Fibroblast of upper back skin (primary cell): ENCODE measurements at regions not wholly inside any gene's neighbourhood (a gene's known extent, or its start where the extent isn't known, plus 50 kb on each side); places are given as distances from the start of the nearest gene placed in this dataset.

Experiments used
- DNase-seq: peaks from one replicate; pipeline ENCODE4 v3.0.0-alpha.2; 2013

DNA sequence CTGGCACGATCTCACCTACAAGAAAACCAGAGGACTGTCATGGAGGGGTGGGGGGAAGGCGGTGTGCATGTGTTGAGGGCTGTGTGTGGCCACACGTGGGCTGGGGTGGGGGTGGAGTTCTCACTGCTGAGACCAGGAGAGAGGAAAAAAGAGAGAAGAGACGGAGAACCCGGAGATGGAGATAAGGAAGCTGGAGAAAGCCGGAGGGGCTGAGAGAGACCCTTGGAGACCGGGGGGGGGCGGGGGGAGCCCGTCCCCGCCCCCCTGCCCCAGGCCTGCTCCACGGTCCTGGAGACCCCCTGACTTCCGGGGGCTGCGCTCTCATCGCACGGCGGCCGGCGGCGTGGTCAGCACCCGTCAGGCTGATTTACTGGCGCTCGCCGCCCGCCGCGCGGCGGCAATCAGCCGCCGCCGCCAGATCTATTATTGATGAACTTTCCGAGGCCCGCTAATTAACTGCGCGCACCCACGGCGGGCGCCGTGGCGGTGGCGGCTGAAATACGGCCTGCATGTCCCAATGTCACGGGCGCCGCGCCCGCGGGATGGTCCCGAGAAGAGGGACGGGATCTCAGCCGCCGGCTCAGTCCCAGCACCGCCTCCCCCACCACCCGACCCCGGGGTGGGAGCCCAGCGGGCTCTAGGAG lies 187.4 kb downstream of the MN1 start:
- DNase-seq, result no peak

DNA sequence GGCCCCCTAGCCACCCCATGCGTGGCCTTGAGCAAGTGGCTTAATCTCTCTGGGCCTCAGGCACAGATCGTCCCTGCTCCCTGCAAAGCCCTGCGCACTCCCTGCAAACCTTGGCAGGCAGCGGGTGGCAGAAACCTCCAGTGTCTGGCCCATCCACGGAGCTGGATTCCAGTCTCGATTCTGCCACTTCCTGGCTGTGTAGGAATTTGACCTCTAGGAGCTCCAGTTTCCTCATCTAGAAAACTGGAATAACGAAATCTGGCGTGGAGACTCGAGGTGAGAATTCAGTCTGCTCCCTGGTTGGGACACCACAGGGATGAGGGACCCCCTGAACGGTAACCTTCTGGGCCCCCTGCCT lies 186.9 kb downstream of the MN1 start:
- DNase-seq, result no peak

DNA sequence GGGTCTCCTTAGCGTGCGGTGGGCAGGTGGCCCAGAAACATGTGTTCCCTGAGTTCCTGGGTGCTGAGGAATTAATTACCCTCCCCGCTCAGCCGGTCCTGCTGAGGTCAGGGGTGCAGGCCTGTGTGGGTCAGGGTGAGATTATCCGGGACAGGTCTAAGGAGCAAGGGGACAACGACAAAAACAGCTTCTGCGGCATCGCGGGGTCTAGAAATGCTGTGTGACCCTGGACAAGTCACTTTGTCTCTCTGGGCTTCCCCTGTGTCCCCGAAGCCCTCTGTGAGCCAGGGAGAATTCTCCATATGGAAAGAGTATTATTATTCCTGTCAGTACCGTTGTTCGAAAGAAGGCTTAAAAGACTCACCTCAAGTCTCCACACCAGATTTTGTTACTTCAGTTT lies 186.1 kb downstream of the MN1 start:
- no peak for DNase-seq

DNA sequence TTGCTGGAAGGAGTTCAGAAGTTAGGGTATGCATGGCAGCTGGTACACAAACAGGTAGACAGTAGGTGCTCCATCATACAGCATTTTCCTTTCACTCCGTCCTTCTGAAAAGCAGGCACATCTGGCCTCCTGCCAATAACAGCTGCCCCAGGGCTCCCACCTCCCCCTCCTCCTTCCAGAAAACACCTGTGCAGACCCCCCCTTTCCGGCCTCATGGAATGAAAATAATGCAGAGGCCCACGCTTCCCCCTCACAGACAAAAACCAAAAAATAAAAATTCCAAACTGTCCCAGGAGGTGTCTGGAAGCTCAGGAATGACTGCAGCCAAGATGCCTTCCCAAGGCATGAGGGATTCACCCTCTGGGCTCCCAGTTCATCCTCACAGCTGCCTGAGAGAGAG lies 185.5 kb downstream of the MN1 start:
- DNase-seq, result peak; percentile 22

DNA sequence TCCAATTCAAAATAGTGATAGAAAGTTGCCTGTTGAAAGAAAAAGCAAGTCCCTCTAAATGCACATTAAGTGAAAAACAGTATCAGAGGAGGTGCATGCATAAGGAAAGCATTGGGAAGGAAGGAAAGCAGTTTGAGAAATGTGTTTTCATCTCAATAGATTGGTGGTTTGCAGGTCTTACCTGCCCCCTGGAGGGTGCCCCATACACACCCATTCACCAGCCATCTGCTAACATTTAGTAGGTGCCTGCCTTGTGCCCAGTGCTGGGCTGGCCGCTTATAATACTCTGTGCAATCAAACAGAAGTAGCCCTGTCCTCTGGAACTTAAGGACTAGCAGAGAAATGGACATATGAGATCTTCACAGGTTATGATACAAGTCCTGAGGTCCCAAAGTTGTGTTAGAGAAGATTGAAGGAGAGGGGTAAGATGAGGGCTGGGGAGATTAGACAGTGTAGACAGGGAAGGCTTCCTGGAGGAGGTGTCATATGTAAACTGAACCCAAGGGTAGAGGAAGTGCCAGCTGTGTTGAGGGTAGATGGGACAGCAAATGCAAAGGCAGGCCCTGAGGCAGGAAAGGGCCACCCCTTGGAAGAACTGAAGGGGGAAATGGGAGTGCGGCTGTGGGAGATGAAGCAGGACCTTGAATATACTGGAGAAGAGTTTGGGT lies 184.2 kb downstream of the MN1 start:
- DNase-seq, result no peak

DNA sequence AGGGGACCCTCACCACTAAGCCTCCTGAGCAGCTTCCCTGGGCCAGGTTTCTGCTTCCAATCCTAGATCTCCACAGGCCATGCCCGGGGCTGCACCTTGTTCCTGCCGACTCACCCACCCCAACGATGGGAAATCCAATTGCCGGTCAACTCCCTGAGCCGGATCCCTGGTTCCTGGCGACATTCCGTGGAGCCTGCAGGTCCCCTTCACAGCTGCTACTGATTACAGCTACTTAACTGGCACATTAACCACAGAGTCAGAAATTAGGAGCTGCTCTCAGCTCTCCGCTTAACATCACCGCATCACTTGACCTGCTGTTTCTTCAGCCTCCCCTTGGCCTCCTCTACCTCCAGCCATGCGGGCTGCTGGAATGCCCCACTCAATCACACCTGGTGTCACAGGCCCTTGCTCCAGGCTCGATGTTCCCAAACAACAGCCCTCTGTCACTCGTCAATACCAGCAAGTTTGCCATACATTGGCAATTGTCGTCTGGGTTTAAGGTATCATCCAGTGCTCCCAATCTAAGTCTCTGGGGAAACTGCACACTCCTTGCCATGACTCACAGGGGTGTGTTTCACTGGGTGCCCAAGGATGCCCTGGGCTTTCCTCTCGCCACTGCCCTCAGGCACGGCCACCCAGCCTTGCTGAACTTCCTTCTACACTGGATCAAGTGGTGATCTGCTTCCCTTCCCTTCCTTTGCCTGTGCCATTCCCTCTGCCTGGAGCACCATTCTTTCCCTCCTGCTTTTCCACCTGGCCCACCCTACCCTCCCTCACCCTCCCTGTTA lies 181.0 kb downstream of the MN1 start:
- DNase-seq, result no peak

DNA sequence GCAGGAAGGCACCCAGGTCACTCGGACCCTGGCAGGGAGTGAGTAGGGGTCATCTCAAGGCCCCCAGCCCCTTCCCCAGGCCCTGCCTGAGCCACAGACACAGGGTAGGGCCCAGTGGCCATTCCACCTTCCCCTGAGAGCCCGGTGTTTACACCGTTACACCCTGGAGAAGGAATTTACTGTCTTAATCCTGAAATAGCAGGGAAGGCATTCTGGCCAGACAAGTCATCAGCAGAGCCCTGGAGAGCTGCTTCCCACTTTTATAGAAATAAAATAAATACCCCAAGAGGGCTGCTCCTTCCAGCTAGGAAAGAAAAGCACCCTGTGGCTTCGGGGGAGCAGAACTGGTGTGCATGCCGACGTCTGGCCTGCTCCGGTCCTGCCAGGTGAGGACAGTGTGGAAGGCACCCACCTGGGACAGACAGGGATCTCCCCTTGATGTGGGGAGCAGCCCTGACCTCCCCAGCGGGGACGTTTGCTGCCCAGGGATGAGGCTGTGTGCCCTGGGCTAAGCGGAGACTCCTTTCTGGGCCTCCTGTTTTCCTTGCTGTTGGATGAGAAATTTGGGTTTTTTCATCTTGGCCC lies 180.0 kb downstream of the MN1 start:
- no peak for DNase-seq

DNA sequence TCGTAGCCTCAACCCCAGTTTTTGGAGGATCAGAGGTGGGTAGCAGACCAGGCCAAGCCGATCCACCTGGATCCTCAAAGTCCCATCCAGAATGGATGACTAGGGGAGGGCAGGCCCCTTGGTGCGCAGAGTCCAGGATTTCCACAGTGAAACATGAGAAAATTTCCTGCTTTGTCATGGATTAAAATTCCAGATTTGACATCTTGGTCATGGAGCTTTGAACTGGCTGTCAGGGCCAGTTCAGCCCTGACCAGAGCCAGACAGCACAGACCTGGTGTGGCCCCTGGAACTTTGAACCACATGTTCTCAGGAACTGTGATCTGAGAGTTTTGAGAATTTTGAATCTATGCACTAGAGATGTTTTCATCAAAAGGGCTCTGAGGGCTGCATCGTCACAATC lies 177.5 kb downstream of the MN1 start:
- no peak for DNase-seq

DNA sequence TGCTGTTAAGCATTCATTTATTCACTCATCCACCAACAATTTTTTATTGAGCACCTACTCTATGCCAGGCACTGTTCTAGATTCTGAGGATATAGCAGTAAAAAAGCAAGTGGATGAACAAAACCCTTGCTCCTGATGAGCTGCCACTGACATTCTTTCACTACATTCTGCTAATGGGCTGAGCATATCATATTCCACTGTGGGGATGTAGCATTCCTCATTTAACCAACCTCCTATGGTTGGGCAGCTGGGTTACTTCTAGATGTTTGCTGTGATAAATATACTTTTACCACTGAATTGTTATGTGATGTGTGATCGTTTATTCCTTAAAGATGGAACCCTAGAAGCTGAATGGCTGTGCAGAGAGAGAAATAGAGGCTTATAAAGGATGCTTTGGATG lies 176.9 kb downstream of the MN1 start:
- peak; percentile 59 for DNase-seq

DNA sequence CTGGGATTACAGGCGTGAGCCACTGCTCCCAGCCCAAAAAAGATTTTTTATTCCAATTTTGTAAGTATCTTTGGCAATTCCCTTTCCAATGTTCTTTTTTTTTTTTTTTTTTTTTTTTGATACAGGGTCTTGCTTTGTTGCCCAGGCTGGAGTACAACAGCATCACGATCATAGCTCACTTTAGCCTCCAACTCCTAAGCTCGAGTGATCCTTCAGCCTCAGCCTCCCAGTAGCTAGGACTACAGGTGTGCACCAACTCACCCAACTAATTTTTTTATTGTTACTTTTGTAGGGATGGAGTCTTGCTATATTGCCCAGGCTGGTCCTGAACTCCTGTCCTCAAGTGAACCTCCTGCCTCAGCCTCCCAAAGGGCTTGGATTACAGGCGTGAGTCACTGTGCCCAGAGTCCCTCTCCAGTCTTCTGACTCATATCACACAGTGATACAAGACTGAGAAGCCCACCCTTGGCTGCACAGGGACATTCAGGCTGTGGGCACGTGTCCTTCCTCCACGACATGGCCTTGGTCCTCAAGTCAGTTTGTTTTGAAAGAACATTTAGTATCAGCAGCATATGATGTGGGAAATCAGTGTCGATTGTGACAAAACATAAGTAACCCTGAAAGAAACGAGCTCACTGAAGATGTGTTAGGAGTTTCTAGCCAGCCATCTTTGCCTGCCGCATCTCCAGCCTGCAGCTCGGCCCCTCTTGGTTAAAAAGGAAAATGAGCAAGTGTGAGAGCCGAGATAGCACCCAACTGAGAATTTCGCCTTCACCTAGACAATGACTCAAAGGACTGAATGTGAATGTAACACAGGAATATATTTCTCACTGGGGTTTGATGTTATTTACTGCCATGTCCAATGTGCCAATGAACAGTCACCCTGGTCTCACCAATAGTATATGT lies 175.5 kb downstream of the MN1 start:
- DNase-seq, result no peak

DNA sequence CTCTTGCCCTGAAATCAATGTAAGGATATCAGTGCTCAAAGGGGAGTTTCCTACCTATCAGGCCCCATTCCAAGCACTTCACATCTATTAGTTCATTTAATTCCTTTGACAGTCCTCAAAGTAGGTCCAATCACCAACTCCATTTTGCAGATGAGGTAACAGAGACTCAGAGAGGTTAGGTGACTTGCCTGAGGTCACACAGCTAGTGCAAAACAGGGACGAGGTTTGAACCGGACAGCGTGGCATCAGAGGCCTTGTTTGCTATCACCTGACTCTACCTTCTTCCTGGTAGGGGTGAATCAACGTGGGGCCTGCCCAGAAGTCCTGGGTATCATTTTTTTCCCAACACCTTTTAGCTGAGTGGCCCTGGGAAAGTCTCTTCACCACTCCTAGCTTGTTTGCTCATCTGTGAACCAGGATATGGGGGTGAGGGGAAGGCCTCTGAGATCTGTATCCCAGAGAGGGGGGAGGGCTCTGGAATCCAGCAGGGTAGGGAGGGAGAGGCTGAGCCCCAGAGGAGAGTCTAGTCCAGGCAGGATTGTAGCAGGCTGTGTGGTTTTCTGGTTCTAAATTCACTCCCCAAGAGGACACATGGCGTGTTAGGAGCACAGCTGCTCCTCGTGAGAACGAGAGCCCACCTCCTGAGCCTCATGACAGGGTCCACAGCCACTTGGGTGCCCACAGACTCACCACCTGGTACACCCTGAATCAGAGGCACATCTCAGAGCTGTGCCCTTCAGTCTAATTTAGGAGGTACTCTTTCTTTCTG lies 174.7 kb downstream of the MN1 start:
- no peak for DNase-seq

DNA sequence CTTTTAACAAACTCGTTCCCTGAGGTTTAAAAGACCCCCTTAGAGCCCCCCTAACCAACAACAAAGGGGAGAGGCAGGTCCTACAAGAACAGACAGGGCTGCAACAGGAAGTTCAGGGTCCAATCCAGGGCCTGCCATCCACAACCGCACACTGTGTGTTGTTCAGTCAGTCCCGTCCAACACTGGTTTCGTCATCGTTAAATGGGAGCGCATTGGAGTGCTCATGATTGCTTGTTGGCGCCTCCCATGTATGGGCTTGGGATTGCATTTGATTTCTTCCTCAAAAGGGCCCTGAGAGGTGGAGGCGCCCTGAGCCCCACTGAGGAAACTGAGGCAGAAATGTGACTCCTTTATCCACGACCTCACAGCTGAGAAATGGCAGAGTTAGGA lies 174.1 kb downstream of the MN1 start:
- DNase-seq, result no peak

DNA sequence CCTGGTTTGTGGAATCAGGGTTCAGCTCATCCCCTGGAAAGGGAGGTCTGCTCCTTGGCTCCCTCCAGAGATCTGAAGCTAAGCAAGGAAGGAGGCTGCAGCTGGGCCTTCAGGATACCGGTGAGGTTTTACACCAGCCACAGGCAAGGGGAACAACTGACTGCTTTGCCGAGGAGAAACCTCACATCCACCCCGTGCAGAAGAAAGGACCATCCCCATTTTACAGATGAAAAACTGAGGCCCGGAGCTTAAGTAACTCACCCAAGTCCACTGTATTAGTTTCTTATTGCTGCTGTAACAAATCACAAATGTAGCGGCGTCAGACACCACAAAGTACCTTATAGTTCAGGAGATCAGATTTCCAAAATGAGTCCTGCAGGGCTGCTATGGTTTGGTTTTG lies 173.7 kb downstream of the MN1 start:
- DNase-seq, result no peak

DNA sequence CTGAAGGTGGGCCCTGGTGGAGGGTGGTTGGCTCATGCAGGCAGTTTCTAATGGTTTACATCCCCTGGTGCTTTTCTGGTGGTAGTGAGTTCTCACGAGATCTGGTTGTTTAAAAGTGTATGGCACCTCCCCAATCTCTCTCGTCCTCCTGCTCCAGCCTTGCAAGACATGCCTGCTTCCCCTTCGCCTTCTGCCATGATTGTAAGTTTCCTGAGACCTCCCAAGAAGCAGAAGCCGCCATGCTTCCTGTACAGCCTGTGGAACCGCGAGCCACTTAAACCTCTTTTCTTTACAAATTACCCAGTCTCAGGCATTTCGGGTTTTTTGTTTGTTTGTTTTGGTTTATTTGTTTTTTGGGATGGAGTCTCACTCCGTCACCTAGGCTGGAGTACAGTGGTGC lies 173.2 kb downstream of the MN1 start:
- DNase-seq, result no peak

DNA sequence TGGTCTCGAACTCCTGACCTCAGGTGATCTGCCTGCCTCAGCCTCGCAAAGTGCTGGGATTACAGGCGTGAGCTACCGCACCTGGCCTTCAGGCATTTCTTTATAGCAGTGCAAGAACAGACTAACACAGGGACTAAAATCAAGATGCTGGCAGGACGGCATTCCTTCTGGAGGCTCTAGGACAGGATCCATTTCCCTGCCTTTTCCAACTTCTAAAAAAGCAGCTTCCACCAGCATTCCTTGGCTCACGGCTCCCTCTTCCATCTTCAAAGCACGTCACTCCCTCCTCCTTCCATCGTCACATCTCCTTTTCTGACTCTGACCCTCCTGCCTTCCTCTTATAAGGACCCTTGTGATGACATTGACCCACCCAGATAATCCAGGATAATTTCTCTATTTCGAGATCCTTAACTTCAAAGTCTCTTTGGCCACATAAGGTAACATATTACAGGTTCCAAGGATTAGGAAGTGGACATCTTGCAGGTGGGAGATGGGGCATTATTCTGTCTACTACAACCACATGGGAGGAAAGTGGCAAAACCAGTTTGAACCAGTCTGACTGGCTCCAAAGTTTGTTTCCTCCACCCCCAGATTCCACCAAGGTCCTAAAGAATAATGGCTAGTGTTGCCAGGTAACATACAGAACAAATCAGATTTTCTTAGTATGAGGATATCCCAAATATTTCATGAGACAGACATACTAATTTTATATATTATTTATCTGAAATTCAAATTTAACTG lies 172.5 kb downstream of the MN1 start:
- DNase-seq, result no peak

DNA sequence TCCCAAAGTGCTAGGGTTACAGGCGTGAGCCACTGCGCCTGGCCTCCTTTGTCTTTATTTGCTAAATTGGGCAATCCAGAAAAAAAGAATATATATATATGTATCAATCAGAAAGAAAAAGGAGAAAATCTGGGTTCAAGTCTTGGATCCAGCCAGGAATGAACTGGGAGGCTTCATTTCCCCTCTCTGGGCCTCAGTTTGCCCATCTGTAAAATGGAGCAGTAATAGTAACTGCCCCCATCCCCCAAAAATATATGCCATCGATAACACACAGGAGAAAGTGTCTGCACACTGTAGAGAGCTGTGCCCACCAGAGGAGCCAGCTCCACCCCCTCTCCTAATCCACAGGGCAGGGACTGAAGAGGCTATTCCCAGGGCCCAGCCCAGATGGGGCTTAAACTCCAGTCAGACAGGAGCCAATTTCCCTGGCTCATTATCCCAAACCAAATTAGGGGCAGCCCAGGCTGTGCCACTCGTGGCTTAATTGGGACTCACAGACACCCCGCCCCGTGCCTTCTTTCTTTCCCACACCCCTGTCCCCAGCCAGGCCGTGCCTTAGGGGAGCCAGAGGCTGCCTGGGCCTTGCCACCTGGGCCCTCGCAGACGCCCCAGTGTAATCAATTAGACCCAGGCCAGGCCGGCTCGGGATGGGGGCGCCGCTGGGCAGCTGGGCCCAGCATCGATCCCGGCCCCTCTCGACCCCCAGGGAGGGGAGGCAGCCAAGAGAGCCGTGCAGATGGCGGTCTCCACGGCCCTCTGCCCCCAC lies 171.5 kb downstream of the MN1 start:
- DNase-seq, result no peak

DNA sequence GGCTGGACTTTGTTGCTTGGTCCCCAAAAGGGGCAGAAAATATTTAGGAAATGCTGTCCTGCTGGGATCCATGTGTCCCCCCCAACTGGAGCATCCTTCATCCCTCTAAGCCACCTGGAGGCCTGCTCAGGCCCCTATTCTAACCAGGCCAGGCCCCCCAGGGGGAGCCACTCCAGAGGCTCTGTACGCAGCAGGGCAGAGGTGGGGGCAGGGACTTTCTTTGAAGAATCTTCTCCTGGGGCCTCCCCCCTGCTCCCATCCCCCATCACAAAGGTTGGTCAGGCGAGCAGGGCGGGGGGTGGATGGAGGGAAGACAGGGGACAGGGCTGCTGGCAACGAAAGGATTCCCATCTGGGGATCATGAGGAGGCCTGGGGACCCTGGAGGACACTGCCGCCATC lies 170.8 kb downstream of the MN1 start:
- no peak for DNase-seq

DNA sequence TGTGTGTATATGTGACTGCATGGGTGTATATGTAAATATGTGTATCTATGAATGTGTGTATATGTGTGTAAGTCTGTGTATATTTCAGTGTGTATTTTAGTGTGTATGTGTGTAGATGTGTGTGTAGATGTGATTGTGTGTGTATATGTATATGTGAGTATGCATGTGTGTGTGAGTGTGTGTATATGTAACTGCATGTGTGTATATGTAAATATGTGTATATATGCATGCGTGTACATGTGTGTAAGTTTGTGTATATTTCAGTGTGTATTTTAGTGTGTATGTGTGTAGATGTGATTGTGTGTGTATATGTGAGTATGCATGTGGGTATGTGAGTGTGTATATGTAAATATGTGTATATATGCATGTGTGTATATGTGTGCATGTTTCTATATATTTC lies 169.9 kb downstream of the MN1 start:
- DNase-seq, result no peak

DNA sequence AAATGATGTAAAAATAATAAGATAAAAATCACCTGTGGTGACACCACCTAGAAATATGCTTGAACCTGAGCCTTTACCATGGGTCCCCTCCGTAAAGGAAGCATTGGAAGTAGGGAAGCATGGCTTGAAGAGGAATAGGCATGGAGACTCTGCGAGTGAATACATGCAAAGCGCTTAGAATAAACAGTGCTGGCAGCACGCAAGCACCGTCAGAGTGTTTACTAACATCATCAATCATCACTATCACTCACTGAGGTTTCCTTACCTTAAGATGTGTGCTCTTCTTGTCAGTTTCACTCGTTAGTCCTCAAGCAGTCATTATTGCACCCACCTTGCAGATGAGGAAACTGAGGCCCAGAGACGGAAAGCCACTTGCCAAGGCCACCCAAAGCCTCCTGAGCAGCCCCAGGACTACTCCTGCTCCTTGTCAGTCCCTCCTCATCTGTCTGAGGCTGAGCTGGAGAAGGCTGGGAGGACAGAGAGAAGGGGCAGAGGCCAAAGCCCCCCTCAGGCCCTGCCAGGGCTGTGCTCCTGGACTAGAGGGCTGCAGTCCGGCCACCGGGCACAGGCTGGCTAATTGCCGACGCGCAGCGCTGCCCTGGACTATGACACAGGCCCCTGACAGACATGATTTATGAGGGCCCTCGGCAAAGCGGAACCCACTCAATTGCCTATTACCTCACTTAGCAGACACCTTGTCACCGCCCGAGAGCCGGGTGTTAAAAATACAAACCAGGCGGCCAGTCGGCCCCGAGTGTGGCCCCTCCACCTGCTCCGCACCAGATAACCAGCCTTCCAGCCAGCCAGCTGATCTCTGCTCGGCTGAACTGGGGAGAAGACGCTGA lies 168.9 kb downstream of the MN1 start:
- no peak for DNase-seq
